ENCODE measurements at regions not wholly inside any gene's neighbourhood (a gene's known extent, or its start where the extent isn't known, plus 50 kb on each side); places are given as distances from the start of the nearest gene placed in this dataset.

- no peak for TF ChIP-seq CTCF (IDR thresholded peaks at IDR 0.05; ENCODE audit: poor library complexity)
- TF ChIP-seq EZH2 (IDR thresholded peaks at IDR 0.05; ENCODE audit: borderline replicate concordance), result no peak
Observed at GRCh38 chr20:56088375-56088774, 83.1 kb upstream of the CBLN4 start.

Measured in hepatocyte (in vitro differentiated cells).